Stimulated activated CD4-positive, alpha-beta T cell treated with anti-CD3 and anti-CD28 coated beads, Interleukin-12 subunit alpha, Interleukin-12 subunit beta, amount 100 ng/mL, for 24 hours (primary cell): ENCODE measurements at regions not wholly inside any gene's neighbourhood (a gene's known extent, or its start where the extent isn't known, plus 50 kb on each side); places are given as distances from the start of the nearest gene placed in this dataset.
"Not testable (repeated sequence)": the region's sequence is repeated elsewhere in the genome, so short reads cannot be mapped to it uniquely, and the experiment has no call there.

Experiments
- DNase-seq, 2 experiments: peaks; one replicate each; pipeline ENCODE4 v3.0.0-alpha.2; 2020; ENCODE audit warnings: low read depth in 2 of 2

DNA sequence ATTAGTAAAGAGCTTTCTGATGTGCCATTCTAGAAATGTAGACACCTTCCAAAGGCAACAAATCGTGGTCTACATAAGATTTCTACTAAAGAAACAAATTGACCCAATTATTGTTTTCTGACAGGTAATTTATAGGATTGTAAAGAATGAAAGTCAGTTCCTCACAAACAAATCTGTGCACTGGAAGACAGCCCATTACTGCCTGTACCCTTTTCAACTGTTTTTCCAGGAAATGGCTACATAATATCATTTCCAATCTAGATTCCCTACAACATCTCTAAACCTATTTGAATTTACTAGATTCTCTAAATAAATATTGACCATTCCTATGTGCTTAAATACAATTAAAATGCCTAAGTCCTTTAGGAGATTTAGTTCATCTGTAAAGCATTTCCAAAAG, 939.1 kb downstream of the FSCB start:
- no peak for DNase-seq

DNA sequence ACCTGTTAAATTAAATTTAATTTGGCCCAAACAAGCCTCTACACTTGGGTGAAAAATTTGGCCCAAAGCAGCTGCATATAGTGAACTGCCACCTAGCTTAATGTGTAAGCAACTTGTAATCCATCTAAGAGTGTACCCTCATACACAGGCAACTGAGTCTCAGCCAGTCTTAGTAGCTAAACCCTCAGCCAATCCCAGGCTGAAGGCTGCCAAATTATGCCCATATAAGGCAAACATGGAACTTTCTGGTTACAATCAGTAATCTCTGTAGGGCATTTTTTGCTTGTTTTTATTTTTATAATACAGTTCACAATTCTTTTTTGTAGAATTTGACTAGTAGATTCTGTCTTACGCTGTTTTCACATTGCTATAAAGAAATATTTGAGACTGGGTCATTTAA, 958.7 kb downstream of the FSCB start:
- no peak for DNase-seq

DNA sequence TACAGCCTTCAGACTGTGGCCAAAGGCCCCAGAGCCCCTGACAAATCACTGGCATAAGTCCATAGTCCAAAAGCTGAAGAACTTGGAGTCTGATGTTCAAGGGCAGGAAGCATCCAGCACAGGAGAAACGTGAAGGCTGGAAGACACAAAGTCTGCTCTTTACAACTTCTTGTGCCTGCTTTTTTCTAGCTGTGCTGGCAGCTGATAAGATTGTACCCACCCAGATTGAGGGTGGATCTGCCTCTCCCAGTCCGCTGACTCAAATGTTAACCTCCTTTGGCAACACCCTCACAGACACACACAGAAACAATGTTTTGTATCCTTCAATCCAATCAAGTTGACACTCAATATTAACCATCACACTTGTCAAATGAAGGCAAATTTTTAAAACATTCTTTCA, 959.5 kb downstream of the FSCB start:
- not testable (repeated sequence) for DNase-seq

DNA sequence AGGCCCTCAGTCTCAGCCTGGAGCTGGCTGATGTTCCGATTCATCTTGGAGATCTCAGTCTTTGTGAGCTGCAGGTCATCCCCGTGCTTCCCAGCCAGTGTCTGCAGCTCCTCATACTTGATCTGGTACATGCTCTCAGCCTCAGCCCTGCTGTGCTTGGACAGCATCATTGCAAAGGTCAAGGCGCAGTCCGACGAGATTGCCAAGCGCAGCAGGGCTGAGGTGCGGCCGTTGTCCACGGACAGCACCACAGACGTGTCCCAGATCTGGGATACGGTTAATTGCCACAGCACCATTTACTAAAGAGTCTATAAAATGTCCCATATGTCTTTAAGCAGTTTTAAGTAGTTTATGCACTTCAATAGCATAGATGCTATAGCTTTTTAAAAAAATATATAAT, 965.7 kb downstream of the FSCB start:
- DNase-seq: no peak

DNA sequence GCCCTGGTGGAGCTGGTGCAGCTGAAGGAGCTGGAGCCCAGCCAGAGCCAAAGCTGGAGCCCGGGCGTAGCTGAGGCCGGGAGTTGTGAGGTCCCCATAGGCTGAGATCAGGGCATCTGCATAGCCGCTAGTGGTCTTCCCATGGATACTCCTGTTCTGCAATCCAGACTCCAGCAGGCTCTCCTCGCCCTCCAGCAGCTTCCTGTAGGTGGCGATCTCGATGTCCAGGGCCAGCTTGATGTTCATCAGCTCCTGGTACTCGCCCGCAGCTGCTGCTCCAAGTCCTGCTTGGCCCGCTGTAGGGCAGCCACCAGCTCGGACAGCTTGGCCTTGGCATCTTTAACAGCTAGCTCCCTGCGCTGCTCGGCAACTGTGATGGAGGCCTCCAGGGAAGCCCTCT, 966.1 kb downstream of the FSCB start:
- no peak for DNase-seq

DNA sequence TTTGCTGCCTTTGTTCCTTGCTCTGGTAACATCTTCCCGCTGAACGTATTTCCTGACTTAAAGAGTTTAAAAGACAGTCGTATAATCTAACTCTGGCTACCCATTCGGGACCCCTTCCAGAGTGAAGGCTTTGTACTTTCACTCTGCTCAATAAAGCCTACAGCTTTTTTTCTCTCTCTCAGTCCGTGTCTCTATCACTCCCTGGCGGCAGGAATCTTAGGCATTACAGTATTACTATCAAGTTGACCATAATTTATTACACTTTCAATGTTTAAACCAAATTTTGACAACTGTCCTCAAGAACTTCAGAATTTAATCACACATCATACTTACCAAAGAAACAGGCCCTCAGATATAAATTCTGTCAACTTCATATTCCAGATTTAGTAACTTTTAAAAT, 967.9 kb downstream of the FSCB start:
- no peak for DNase-seq

DNA sequence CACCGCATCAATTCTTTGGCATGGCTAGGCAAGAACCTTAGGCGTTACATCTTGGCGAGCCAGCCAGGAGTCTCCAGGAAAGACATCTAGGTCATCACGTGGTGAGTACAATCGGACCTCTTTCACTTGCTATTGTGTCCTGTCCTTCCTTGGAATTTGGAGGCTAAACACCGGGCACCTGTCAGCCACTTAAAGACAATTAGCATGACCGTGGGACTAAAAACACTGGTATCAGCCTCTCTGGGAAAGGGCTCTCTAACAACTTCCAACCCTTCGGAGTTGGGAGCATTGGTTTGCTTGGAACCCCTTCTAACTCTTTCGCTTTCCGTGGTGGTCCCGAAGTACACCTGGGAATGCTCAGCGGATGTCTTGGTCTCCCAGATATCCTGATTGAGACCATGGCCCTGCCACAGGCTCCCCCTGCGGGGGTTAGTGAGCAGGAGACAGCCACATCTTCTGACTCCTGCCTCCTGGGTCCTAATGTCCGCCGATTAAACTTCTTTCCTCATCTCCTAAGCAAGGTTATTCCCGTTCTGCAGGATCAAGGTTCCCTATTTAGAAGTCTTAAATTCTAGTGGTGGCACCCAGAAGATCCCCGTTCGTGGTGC, 971.7 kb downstream of the FSCB start:
- no peak for DNase-seq

DNA sequence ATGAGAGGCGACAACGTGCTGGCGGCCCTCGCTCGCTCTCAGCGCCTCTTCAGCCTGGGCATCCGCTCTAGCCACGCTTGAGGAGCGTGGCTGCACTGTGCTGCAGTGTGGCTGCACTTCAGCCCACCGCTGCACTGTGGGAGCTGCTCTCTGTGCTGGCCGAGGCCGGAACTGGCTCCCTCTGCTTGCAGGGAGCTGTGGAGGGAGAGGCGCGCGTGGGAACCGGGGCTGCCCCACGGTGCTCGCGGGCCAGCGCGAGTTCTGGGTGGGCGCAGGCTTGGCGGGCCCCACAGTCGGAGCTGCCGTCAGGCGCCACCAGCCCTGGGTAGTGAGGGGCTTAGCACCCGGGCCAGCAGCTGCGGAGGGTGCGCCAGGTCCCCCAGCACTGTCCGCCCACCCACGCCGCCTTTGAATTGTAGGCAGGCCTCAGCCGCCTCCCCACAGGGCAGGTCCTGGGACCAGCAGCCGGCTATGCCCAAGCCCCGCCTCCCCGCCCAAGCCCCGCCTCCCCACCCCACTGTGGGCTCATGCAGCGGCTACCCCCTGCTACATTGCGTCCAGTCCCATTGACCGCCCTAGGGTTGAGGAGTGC, 974.2 kb downstream of the FSCB start:
- no peak for DNase-seq

DNA sequence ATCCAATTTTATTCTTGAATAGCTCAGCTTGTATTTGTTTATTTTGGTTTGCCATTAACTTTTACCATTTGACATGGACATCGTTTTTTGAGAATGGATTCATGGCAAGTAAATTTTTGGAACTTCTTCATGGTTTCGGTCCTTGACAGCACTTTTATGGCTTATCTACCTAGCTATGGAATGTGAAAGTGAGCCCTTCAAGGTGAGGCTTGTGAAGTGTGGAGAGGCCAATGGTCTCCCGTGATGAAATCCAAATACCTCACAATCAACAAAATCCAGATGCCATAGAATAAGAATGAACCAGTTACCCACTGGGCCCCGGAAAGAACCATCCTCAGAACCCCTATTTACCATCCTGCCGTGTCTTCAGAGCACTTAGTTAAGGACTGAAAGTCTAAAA, 978.8 kb downstream of the FSCB start:
- DNase-seq: no peak

DNA sequence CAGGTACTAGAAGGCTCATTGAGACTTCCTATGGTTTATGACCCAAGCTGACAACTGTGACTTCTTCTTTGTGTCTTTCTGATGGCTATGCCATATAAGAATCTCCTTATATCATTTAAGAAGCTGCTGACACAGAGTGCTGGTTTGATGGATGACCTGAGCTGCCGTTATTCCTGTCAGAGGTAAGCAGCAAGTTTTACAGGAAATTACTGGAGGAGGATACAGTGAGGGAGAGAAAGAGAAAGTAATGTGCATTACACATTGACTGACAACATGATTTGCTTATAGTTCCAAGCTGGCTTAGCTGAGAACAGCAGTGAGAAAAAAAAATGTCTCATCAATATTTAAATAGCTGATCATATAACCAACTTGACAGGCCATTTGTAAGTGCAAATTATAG, 981.4 kb downstream of the FSCB start:
- no peak for DNase-seq

DNA sequence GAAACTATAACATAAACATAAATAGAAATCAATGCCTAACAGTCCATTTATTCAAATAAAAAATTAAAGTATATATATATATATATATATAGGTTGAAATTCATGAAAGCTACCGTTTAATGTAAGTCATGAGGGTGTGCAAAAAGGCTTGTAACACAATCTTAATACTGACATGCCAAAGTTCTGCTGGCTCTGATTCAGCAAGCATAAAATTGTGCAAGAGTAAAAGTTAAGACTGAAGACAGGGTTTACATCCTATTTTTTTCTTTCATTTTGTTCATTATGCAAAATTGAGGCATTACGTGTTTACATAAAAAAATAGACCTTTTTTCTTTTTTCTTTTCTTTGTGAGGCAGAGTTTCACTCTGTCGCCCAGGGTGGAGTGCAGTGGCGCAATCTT, 984.2 kb downstream of the FSCB start:
- DNase-seq: no peak

DNA sequence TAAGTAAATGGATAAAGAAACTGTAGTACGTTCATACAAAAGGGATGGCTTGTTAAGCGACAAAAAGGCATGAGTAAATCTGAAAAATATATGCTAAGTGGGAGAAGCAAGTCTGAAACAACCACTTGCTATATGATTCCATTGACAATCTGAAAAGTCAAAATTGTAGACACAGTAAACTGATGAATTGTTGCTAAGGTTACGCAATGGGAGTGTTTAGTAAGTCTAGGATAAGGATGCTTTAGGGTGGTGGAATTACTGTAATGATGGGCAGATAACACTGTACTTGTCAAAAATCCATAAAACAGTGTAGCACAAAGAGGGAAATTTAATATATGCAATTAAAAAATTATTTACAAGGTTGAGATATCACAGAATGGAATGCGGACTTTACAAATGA, 984.9 kb downstream of the FSCB start:
- no peak for DNase-seq

DNA sequence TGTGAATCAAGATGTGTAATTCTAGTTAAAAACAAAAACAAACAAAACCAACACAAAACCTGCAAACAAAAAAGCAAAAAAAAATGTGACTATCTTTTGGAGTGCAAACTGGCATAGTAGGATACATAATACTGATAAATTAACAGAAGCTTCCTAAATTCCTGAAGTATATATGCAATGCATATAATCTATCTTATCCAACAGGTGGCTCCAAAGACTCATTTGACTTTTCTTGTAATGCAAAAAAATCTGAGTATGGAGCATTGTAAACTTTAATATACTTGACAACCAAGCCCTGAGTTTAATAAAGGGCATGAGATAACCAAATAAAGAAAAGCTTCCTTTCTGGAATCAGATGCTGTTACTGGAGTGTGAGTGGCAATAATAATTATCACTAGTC, 1003.6 kb downstream of the FSCB start:
- no peak for DNase-seq

DNA sequence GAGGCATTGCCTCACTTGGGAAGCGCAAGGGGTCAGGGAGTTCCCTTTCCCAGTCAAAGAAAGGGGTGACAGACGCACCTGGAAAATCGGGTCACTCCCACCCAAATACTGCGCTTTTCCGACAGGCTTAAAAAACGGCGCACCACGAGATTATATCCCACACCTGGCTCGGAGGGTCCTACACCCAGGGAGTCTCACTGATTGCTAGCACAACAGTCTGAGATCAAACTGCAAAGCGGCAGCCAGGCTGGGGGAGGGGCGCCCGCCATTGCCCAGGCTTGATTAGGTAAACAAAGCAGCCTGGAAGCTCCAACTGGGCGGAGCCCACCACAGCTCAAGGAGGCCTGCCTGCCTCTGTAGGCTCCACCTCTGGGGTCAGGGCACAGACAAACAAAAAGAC, 1014.7 kb downstream of the FSCB start:
- not testable (repeated sequence) for DNase-seq

DNA sequence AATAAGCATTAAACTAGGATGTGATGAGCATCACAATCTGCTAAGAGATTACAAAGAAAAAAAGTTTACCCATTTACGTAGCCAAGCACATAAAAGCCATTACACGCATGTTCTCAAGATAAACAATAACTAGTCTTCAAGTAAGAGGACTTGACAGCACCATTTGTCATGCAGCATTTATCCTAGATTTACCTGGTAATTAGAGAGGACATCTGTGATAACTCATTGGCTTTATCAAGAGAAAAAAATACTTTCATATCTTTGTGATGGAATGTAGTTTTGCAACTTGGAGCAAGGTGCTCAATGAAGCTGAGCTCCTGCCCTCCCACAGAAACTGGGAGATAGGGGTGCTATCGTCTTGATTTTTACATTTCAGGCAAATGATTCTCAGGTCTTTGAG, 1023.7 kb downstream of the FSCB start:
- DNase-seq: no peak

DNA sequence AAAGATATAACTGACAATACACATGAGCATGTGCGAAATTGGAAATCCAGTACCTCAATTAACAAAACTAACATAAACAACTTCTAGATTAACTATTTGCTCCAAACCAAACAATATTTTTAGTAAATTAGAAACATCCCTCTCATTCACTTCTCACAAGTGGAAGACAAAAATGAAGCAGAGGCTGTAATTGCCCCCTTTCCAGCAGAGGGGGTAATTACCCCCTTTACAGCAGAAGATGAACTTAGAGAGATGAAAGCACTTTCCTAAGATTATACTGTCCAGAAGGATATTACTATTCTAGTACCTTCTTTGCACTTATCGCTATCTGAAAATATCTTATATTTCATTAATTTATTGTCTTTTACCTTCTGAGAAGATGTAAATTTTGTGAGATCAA, 1025.2 kb downstream of the FSCB start:
- no peak for DNase-seq

DNA sequence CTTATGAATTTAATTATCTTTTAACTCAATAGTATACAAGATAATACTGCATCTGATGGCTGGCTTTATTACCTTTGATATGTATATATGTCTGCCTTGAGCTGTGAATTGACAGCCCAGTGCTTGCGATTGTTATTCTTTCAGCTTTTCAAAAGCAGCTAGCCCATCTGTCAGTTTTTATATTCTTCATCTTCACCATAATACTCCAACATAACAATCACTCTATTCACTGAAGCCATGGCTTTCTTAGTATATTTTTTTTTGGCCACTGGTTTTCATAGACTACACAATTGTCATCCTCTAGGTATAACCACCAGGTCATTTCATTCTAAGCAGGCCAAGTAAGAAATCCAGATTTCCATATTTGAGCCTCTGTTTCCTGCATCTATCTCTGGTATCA, 1026.1 kb downstream of the FSCB start:
- no peak for DNase-seq

DNA sequence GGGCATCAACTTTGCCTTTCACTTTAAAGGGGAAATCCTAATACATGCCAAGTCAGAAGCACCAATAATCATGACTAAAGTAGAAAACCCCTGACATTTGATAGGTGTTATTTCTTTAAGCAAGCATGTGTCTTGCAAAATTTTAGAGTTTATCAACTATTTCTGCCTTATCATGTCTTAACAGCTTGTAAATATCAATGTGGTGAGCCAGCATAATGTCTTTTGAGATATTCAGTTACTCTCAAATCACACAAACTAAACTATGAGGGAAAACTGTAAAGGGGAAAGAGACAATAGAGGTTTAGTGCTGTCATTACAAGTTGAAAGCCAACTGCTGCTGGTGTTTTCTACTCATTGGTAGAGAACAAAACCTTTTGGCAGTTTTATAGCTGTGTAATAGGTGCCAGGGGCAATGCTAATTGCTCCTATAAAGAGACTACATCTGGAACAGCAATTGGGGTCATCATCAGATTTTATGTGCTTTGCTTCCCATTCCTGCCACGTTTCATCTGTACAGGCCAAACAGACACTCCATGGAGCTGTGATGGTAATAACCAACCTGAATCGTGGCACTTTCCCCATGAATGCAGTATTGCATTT, 1027.4 kb downstream of the FSCB start:
- DNase-seq: no peak

DNA sequence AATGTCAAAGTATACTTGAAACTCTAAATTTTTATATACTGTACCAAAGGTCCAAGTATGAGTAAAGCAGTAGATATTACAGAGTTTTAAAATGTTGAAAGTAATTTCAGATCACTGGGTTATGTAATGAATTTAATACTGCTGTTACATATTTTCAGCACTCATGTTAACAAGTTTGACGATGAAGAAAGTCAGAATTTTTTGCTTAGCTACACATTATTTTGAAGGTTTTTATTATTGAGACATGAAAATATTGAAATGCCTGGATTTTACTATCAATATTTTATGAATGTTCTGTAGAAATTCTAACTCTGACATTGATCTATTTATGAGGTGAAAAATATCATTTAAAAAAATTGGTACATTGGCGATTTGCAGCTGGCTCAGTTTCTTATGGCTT, 1030.3 kb downstream of the FSCB start:
- DNase-seq: no peak

DNA sequence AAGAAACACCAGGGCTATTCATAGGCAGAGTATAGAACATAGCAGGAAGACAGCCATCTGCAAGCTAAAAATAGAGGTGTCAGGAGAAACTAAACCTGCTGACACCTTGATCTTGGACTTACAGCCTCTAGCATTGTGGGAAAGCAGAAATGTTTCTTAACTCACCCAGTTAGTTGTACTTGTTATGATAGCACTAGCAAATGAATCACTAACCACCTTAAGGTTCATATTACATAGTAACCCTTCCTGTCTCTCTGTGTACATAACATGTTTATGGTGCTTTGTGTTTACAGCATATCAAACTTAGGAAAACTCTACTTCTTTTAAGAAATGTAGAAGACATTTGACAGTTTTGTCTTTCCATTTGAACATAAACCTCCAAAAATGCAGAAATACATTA, 1031.3 kb downstream of the FSCB start:
- no peak for DNase-seq

DNA sequence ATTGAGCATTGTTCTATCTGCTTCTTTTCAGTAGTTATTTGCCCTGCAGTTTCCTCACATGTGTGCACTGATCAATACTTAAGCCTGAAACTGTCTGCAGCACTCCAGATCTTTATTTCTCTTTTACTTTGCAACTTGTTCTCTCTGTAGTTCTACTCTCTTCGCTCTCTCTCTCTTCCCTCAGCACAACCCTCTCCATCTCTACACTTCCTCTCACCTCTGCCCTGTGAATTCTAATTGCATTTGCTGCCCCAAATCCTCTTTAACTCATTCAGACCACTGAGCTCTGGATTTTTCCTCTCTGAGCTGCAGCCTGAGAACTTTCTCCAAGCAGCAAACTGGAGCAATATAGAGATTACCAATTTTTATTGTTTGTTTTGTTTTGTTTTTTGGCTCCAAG, 1035.5 kb downstream of the FSCB start:
- no peak for DNase-seq

DNA sequence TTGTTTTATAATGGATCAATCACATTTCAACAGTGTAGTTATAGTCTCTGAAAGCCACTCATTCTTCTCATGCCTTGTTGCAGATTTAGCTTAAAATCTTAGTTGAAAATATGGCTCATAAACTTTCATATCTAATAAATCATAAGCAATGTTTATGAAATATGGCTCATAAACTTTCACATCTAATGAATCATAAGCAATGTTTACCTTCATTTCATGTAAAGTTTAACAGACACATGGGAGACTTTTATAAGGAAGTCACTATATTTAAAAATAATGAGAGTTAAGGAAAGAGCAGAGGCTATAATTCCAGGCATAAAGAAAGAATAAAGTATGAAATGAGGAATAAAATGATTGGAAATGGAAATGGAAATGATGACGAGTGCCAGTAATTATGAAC, 1042.1 kb downstream of the FSCB start:
- DNase-seq: no peak

DNA sequence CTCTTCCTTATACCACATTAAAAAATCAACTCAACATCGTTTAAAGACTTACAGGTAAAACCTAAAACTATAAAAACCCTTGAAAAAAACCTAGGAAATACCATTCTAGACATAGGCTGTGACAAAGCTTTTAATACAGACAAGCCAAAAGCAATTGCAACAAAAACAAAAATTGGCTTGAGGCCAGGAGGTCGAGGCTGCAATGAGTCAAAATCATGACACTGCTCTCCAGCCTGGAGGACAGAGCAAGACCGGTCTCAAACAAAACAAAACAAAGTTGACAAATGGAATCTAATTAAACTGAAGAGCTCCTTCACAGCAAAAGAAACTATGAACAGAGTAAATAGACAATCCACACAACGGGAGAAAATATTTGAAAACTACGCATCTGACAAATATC, 1057.8 kb downstream of the FSCB start:
- no peak for DNase-seq

DNA sequence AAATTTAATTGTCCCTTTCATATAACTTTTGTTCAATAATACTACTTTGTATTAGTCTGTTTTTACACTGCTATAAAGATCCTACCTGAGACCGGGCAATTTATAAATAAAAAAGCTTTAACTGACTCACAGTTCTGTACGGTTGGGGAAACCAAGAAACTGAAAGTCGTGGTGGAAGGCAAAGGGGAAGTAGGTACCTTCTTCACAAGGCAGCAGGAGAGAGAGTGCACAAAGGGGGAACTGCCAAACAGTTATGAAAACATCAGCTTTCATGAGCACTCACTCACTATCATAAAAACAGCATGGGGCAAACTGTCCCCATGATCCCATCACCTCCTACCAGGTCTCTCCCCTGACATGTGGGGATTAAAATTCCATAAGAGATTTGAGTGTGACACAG, 1069.0 kb downstream of the FSCB start:
- no peak for DNase-seq
